Limb (tissue), 2 donors: ENCODE measurements at regions not wholly inside any gene's neighbourhood (a gene's known extent, or its start where the extent isn't known, plus 50 kb on each side); places are given as distances from the start of the nearest gene placed in this dataset.
"Not testable (repeated sequence)": the region's sequence is repeated elsewhere in the genome, so short reads cannot be mapped to it uniquely, and the experiment has no call there.

Experiments
- DNase-seq, 2 donors: peaks; one replicate each; pipeline ENCODE4 v3.0.0-alpha.2; 2016; ENCODE audit errors: extremely low spot score in 2 of 2

- DNase-seq, result no peak
Measured at GRCh38 chr2:209049608-209050007, 374.2 kb upstream of the MAP2 start.

DNA sequence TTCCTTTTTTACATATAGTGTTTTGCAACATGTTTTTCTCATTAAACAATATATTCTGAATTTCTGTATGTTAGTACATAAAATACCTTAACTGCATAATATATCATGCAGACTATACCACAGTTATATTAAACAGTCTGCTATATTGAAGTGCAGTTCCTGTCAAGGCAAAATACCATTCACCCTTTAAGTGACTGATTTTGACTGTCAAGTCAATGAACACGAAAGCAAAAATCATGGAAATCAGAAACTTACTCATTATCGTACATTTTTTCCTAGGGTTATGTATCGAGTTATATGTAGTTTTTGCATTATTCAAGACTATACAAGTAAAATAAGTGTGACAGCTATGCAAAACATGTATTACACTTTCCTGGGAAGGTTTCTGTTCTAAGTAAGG lies 361.6 kb upstream of the MAP2 start:
- no peak for DNase-seq

GRCh38 chr2:209070262-209070661 lies 353.6 kb upstream of the MAP2 start:
- DNase-seq, result no peak

DNA sequence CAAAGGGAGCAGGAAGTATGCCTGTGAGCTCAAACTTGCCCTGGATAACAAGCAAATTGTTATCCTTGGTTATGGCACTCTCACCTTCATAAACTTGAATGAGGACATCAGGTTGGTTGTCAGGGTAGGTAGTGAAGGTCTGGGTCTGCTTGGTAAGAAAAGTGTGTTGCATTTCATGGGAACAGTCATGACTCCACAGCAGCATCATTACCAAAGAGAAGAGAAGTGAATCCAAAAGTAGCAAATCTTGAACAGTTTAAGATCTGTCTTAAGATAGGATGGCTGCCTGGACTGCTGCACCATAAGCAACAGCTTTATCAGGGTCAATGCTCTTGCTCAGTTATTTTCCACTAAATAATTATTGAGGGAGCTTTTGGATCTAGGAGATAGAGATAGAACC lies 350.7 kb upstream of the MAP2 start:
- DNase-seq, result no peak

DNA sequence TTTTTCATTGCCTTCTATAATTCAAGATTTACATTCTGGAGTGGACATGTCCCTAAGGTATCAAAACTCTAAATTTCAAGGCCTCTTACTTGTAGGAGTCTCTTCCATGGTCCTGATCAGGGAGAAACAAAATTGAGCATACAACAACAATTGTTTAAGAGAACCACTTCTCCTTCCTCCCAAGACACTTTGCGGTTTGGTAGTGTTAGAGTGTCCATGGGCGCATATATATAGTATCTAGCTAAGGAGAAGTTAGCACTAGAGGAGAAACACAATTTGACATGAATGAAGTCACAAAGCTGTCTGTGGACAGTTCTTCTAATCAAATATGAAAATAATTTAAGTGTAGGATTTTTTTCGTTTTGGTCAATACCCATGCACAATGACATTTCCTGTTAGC lies 349.1 kb upstream of the MAP2 start:
- DNase-seq, result no peak

DNA sequence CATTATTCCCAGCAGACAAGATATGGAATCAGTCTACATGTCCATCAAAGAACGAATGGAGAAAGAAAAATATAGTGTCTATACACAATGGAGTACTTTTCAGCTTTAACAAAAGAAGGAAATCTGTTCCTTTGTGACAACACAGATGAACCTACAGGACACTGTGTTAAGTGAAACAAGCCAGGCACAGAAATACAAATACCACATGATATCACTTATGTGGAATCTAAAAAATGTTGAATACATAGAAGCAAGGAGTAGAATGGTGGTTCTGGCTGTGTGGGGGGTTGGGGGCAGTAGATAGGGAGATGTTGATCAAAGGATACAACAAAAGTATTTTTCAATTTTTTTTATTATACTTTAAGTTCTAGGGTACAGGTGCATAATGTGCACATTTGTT lies 347.7 kb upstream of the MAP2 start:
- no peak for DNase-seq

DNA sequence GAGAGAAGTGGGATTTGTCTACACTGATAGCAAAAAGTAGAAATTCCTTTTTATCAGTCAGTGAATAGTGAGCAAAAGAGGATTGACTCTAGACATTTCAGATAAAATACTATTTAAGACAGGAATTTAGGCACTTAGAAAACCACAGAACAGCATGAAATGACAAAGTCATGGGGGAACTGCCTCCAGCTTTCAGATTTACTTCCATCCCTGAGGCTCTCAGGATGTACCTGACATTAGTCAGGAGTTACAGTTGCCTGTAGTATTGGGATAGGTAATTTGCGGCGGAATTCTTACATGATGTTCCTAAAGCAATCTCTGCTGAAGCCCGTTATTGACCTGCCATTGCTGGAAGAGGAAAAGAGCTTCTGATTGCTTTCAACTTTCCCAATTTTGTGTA lies 337.1 kb upstream of the MAP2 start:
- no peak for DNase-seq

GRCh38 chr2:209091056-209091455 lies 332.8 kb upstream of the MAP2 start:
- no peak for DNase-seq

- DNase-seq, result no peak
Measured at GRCh38 chr2:209094221-209094620, 329.6 kb upstream of the MAP2 start.

DNA sequence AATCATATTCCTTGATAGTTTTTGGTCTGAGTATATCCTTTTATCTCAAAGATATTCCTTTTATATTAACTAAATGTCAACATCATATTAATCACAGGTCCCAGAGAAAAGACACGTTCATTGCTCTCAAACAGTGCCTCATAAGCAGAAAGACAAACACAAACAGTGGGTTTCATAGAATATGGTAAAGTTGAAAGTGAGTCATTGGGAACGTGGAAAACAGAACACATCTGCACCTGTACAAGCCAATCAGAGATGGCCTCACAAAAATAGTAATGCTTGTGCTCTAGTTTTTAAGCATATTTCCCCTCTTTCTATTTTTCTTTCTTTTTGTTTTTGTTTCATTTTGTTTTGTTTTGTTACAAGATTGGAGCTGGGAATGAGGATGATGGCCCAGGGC lies 328.4 kb upstream of the MAP2 start:
- DNase-seq, result no peak

DNA sequence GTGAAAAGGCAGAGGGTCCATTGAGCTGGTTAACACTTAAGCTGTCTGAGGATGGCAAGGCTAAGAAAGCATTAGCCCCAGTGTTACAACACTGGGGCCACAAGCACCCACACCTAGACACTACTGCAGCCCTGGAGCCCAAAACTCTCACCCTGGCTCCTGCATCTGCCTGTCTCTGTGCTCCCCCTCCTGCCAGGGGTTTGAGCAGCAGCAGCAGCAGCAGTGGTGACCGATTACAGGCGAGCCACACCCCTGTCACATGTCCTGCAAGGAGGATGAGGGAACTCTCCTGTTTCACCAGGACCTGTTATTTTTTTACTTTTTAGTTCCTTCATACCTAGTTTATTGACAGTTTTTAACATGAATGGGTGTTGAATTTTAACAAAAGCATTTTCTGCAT lies 326.7 kb upstream of the MAP2 start:
- DNase-seq, result no peak

DNA sequence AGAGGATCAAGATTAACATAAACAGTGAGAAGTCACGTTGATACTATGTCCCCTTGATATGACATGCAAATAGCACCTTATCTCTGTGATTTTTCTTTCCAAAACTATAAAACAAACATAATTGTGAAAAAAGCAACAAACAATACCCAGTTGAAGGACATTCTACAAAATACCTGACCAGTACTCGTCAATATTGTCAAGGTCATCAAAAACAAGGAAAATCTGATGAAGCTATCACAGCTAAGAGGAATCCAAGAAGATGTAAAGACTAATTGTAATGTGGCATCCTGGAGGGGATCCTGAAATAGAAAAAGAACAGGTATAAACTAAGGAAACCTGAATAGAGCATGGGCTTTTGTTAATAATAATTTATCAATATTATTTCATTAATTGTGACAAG lies 321.5 kb upstream of the MAP2 start:
- DNase-seq, result no peak

GRCh38 chr2:209113026-209113425 lies 310.8 kb upstream of the MAP2 start:
- no peak for DNase-seq

- DNase-seq, result no peak
Measured at GRCh38 chr2:209114588-209115240, 309.1 kb upstream of the MAP2 start.

- no peak for DNase-seq
Measured at GRCh38 chr2:209121691-209122090, 302.2 kb upstream of the MAP2 start.

- DNase-seq, result no peak
Measured at GRCh38 chr2:209125291-209125690, 298.6 kb upstream of the MAP2 start.

- no peak for DNase-seq
Measured at GRCh38 chr2:209138079-209138478, 285.8 kb upstream of the MAP2 start.

DNA sequence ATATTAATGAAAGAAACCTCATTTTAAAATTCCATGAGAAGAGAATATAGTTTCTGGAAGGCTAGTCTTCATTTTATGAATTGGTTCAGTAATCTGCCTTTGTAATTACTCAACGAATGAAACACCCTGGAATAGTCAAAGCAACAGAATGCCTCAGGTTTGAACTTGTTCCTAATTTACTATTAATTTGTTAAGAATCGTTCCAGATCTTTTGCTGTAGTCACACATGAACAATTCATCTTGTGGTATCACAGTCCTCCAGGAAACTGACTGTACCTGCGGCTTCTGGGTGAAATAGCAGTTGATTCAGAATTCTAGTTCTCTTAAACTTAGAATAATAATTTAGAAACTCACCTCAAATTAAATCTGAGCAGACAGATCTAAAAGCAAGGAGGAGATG lies 282.7 kb upstream of the MAP2 start:
- DNase-seq, result no peak

- no peak for DNase-seq
Measured at GRCh38 chr2:209141818-209142217, 282.0 kb upstream of the MAP2 start.

DNA sequence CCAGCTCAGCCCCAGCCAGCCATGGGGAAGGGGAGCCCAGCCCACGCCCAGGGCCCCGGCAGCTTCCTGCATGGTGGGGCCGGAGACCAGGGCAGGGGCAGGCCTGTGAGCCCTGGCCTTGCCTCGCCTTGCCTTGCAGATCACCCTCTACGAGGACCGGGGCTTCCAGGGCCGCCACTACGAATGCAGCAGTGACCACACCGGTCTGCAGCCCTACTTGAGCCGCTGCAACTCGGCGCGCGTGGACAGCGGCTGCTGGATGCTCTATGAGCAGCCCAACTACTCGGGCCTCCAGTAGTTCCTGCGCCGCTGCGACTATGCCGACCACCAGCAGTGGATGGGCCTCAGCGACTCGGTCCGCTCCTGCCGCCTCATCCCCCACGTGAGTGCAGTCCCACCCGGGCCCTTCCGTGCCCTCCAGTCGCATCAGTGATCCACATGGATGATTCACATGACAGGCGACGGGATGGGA lies 278.6 kb upstream of the MAP2 start:
- not testable (repeated sequence) for DNase-seq

DNA sequence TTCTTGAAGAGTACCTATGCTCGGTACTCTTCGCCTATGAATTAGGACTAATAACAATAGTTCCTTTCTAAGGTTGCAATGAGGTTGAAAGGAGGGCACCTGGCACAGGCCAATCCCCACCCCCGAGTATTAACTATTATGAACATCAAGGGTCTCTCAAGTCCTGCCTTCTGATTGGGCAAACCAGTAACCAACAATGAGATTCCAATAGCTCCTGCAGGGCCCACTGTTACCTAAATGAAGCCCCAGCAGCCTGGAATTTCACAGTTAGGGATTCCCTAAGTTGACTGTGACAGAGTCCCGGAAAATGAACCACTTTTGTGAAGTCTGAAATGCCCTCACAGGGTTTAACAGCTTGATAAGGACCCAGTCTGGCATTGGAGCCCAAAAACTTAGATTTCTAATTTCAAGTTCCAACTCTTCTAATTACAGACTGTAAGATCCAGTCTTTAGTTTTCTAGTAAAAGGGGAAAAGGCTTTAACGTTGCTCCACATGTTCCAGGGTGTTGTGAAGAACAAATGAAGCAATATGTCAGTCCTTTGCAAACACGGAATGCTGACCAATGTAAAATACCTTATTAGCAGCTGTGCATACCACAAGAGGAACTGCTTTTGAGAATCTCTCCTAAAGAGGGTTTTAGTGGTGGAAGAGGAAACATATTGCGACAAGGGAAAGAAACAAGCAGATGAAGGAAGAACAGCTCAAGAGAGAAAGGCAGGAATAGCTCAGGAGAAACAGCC lies 277.7 kb upstream of the MAP2 start:
- peak in 1 of 2 donors; percentile 6 for DNase-seq

- no peak for DNase-seq
Measured at GRCh38 chr2:209146682-209147320, 277.0 kb upstream of the MAP2 start.

DNA sequence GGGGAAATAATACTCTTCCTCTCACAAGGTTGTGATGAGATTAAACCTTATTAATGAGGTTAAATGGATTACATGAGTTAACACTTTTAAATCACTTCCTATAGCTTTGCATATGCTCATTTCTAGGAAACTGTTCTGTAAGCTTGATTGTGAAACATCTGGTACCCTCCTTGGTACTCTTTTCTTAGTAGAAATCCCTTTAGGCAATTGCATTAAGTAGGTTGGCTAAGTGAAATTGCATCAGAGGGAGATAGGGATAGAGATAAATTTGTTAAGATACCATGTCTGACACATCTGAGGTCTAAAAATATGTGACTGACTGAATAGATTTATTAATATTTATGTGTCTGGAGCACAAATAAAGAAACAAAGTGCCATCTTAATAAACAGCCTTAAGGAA lies 275.9 kb upstream of the MAP2 start:
- no peak for DNase-seq
